ENCODE measurements at regions not wholly inside any gene's neighbourhood (a gene's known extent, or its start where the extent isn't known, plus 50 kb on each side); places are given as distances from the start of the nearest gene placed in this dataset.
A peak's percentile ranks its signal among the peaks of the same experiment; 100 is the strongest.

- no peak for DNase-seq (ENCODE audit: low spot score)
- FAIRE-seq: no peak
Observed at GRCh38 chr12:59250766-59251165, 330.5 kb upstream of the LRIG3 start.

GRCh38 chr12:59240048-59240447 lies 319.7 kb upstream of the LRIG3 start:
- FAIRE-seq: no peak

GRCh38 chr12:59234391-59234790 lies 314.1 kb upstream of the LRIG3 start:
- no peak for DNase-seq (ENCODE audit: low spot score)
- FAIRE-seq: no peak

More at GRCh38 chr12:59240048-59240447, 319.7 kb upstream of the LRIG3 start:
- no peak for DNase-seq (ENCODE audit: low spot score)

GRCh38 chr12:59230334-59230733 lies 310.0 kb upstream of the LRIG3 start:
- DNase-seq (ENCODE audit: low spot score) (no peak), FAIRE-seq (no peak)

- no peak for DNase-seq (ENCODE audit: low spot score)
- no peak for FAIRE-seq
Observed at GRCh38 chr12:59219148-59219547, 298.8 kb upstream of the LRIG3 start.

GRCh38 chr12:59196989-59197388 lies 276.7 kb upstream of the LRIG3 start:
- no peak for FAIRE-seq
- no peak for DNase-seq (ENCODE audit: low spot score)

GRCh38 chr12:59194794-59195193 lies 274.5 kb upstream of the LRIG3 start:
- FAIRE-seq (no peak), DNase-seq (ENCODE audit: low spot score) (no peak)

GRCh38 chr12:59193476-59194050 lies 273.3 kb upstream of the LRIG3 start:
- no peak for FAIRE-seq
- no peak for DNase-seq (ENCODE audit: low spot score)

GRCh38 chr12:59191372-59191771 lies 271.1 kb upstream of the LRIG3 start:
- FAIRE-seq: no peak
- no peak for DNase-seq (ENCODE audit: low spot score)

GRCh38 chr12:59186451-59186850 lies 266.1 kb upstream of the LRIG3 start:
- FAIRE-seq: no peak

GRCh38 chr12:59185295-59185694 lies 265.0 kb upstream of the LRIG3 start:
- FAIRE-seq (no peak), DNase-seq (ENCODE audit: low spot score) (no peak)

More at GRCh38 chr12:59186451-59186850, 266.1 kb upstream of the LRIG3 start:
- no peak for DNase-seq (ENCODE audit: low spot score)

GRCh38 chr12:59182658-59183455 lies 262.6 kb upstream of the LRIG3 start:
- FAIRE-seq (no peak), DNase-seq (ENCODE audit: low spot score) (no peak)

- FAIRE-seq: no peak
- DNase-seq (ENCODE audit: low spot score): no peak
Observed at GRCh38 chr12:59182191-59182590, 261.9 kb upstream of the LRIG3 start.

GRCh38 chr12:59181196-59181777 lies 261.0 kb upstream of the LRIG3 start:
- DNase-seq (ENCODE audit: low spot score) (no peak), FAIRE-seq (no peak)

GRCh38 chr12:59179231-59179630 lies 258.9 kb upstream of the LRIG3 start:
- no peak for FAIRE-seq

GRCh38 chr12:59173695-59174094 lies 253.4 kb upstream of the LRIG3 start:
- no peak for FAIRE-seq
- no peak for DNase-seq (ENCODE audit: low spot score)

More at GRCh38 chr12:59179231-59179630, 258.9 kb upstream of the LRIG3 start:
- no peak for DNase-seq (ENCODE audit: low spot score)

GRCh38 chr12:59168647-59169046 lies 248.3 kb upstream of the LRIG3 start:
- FAIRE-seq (no peak), DNase-seq (ENCODE audit: low spot score) (no peak)

- FAIRE-seq (no peak), DNase-seq (ENCODE audit: low spot score) (no peak)
Observed at GRCh38 chr12:59166457-59166856, 246.2 kb upstream of the LRIG3 start.

- peak; percentile 58 for FAIRE-seq
- peak; percentile 39 for DNase-seq (ENCODE audit: low spot score)
Observed at GRCh38 chr12:59164991-59165718, 244.9 kb upstream of the LRIG3 start.

- FAIRE-seq (peak; percentile 30), DNase-seq (ENCODE audit: low spot score) (peak; percentile 30)
Observed at GRCh38 chr12:59164226-59164625, 243.9 kb upstream of the LRIG3 start.

GRCh38 chr12:59158681-59159080 lies 238.4 kb upstream of the LRIG3 start:
- DNase-seq (ENCODE audit: low spot score) (no peak), FAIRE-seq (no peak)

- FAIRE-seq (no peak), DNase-seq (ENCODE audit: low spot score) (no peak)
Observed at GRCh38 chr12:59158066-59158465, 237.8 kb upstream of the LRIG3 start.

Measured in RCC 7860 (cell line).